ENCODE measurements at regions not wholly inside any gene's neighbourhood (a gene's known extent, or its start where the extent isn't known, plus 50 kb on each side); places are given as distances from the start of the nearest gene placed in this dataset.

GRCh38 chr10:118924493-118924892 lies 105.0 kb upstream of the NANOS1 start:
- no peak for TF ChIP-seq ATF3 (IDR thresholded peaks at IDR 0.05)
- TF ChIP-seq TAF1 (conservative IDR thresholded peaks at IDR 0.05) = no peak
- no peak for TF ChIP-seq GABPA (IDR thresholded peaks at IDR 0.05 in 1 of 2, conservative IDR thresholded peaks at IDR 0.05 in 1 of 2)
- TF ChIP-seq MAX (IDR thresholded peaks at IDR 0.05) = no peak
- no peak for TF ChIP-seq HNF4G (IDR thresholded peaks at IDR 0.05)
- TF ChIP-seq, protein P1, sequence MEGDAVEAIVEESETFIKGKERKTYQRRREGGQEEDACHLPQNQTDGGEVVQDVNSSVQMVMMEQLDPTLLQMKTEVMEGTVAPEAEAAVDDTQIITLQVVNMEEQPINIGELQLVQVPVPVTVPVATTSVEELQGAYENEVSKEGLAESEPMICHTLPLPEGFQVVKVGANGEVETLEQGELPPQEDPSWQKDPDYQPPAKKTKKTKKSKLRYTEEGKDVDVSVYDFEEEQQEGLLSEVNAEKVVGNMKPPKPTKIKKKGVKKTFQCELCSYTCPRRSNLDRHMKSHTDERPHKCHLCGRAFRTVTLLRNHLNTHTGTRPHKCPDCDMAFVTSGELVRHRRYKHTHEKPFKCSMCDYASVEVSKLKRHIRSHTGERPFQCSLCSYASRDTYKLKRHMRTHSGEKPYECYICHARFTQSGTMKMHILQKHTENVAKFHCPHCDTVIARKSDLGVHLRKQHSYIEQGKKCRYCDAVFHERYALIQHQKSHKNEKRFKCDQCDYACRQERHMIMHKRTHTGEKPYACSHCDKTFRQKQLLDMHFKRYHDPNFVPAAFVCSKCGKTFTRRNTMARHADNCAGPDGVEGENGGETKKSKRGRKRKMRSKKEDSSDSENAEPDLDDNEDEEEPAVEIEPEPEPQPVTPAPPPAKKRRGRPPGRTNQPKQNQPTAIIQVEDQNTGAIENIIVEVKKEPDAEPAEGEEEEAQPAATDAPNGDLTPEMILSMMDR (IDR thresholded peaks at IDR 0.05; ENCODE audit: low read depth, low read length, missing input control) = no peak
- no peak for TF ChIP-seq JUND (IDR thresholded peaks at IDR 0.05)
- TF ChIP-seq YY1 (IDR thresholded peaks at IDR 0.05) = no peak
- no peak for TF ChIP-seq RAD21 (IDR thresholded peaks at IDR 0.05)
- no peak for TF ChIP-seq REST (IDR thresholded peaks at IDR 0.05)
- TF ChIP-seq NR2F2 (IDR thresholded peaks at IDR 0.05) = no peak
